ENCODE measurements at regions not wholly inside any gene's neighbourhood (a gene's known extent, or its start where the extent isn't known, plus 50 kb on each side); places are given as distances from the start of the nearest gene placed in this dataset.

DNA sequence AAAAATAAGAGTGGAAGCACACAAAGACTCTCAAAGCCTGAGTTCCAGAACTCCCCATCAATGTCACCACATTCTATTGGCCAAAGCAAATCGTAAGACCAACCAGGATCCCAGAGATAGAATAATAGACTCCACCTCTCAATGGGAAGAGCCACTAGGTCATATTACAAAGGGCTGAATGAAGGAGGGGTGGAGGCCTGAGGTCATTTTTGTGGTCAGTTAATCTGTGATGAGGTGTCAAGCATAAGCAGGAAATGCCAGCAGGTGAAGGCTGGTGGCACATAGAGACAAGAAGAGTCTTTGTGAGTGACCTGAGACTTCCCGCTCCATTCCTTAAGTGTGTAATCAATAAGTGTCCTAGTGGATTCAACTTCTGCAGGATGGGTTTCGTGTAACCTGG lies 144.3 kb downstream of the TFCP2L1 start:
- TF ChIP-seq, protein P1, sequence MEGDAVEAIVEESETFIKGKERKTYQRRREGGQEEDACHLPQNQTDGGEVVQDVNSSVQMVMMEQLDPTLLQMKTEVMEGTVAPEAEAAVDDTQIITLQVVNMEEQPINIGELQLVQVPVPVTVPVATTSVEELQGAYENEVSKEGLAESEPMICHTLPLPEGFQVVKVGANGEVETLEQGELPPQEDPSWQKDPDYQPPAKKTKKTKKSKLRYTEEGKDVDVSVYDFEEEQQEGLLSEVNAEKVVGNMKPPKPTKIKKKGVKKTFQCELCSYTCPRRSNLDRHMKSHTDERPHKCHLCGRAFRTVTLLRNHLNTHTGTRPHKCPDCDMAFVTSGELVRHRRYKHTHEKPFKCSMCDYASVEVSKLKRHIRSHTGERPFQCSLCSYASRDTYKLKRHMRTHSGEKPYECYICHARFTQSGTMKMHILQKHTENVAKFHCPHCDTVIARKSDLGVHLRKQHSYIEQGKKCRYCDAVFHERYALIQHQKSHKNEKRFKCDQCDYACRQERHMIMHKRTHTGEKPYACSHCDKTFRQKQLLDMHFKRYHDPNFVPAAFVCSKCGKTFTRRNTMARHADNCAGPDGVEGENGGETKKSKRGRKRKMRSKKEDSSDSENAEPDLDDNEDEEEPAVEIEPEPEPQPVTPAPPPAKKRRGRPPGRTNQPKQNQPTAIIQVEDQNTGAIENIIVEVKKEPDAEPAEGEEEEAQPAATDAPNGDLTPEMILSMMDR (conservative IDR thresholded peaks at IDR 0.05; ENCODE audit: low read length), result no peak
- TF ChIP-seq EZH2phosphoT487 (IDR thresholded peaks at IDR 0.05; ENCODE audit: borderline replicate concordance), result no peak
